ENCODE measurements at regions not wholly inside any gene's neighbourhood (a gene's known extent, or its start where the extent isn't known, plus 50 kb on each side); places are given as distances from the start of the nearest gene placed in this dataset.

DNA sequence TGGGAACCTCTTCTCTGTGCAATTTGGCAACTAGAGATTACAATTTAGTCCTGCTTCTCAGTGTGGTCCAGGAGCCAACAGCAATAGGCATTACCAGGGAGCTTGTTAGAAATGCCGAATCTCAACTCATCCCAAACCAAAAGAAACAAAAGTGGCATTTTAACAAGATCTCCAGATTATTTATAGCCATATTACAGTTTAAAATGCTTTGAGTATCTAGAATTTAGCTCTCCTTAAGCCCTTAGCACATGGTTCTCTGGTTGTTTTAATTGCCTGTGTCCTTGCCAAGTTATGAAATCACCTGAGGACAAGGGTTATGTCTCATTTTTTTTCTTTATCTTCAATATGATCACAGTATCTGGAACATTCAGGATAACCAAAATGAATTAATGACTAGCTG is 51.6 kb upstream of the TAS2R1 start:
- no peak for TF ChIP-seq CTCF (IDR thresholded peaks at IDR 0.05)
- no peak for TF ChIP-seq POLR2A (IDR thresholded peaks at IDR 0.05)

All from uterus (tissue), 2 donors.